GM23248 (cell line): ENCODE measurements at regions not wholly inside any gene's neighbourhood (a gene's known extent, or its start where the extent isn't known, plus 50 kb on each side); places are given as distances from the start of the nearest gene placed in this dataset.
A peak's percentile ranks its signal among the peaks of the same experiment; 100 is the strongest.

Experiments used
- DNase-seq: peaks from one replicate; pipeline ENCODE4 v3.0.0-alpha.2; 2015
- H2AFZ ChIP-seq: fragments of 200-600 bp; sonication (generic); 2 replicates; pipeline ENCODE4 v1.6.1; 2016; ENCODE audit warnings: antibody characterized with exemption
- H3F3A ChIP-seq: fragments of 200-600 bp; sonication (generic); 2 replicates; pipeline ENCODE4 v1.6.1; 2016; ENCODE audit warnings: mild to moderate bottlenecking, antibody characterized with exemption, mixed run types; ENCODE audit not compliant: insufficient read depth
- H3K27ac ChIP-seq: fragments of 200-600 bp; sonication (generic); 2 replicates; pipeline ENCODE4 v1.5.1; 2016; ENCODE audit warnings: mild to moderate bottlenecking
- H3K27me3 ChIP-seq: fragments of 200-600 bp; sonication (generic); replicated peaks from 2 replicates; pipeline ENCODE4 v1.6.1; 2016; ENCODE audit warnings: mild to moderate bottlenecking; ENCODE audit not compliant: insufficient read depth
- H3K36me3 ChIP-seq: fragments of 200-600 bp; sonication (generic); 2 replicates; pipeline ENCODE4 v1.6.1; 2016; ENCODE audit warnings: low read depth, mild to moderate bottlenecking
- H3K4me1 ChIP-seq: fragments of 200-600 bp; sonication (generic); 2 replicates; pipeline ENCODE4 v1.6.1; 2016; ENCODE audit warnings: mild to moderate bottlenecking; ENCODE audit not compliant: insufficient read depth
- H3K4me2 ChIP-seq: fragments of 200-600 bp; sonication (generic); one replicate; pipeline ENCODE4 v1.6.1; 2016; ENCODE audit warnings: mild to moderate bottlenecking; ENCODE audit not compliant: unreplicated experiment
- H3K4me3 ChIP-seq: fragments of 200-600 bp; sonication (generic); 2 replicates; pipeline ENCODE4 v1.5.1; 2016; ENCODE audit warnings: mild to moderate bottlenecking
- H3K79me2 ChIP-seq: fragments of 200-600 bp; sonication (generic); 2 replicates; pipeline ENCODE4 v1.6.1; 2016; ENCODE audit warnings: mild to moderate bottlenecking; ENCODE audit not compliant: insufficient read depth
- H3K9ac ChIP-seq: fragments of 200-600 bp; sonication (generic); 2 replicates; pipeline ENCODE4 v1.6.1; 2016; ENCODE audit warnings: mild to moderate bottlenecking
- H3K9me2 ChIP-seq: fragments of 200-600 bp; sonication (generic); 2 replicates; pipeline ENCODE4 v1.6.1; 2016; ENCODE audit warnings: mixed run types, mild to moderate bottlenecking, moderate library complexity; ENCODE audit not compliant: insufficient read depth
- H3K9me3 ChIP-seq: fragments of 200-600 bp; sonication (generic); one replicate; pipeline ENCODE4 v1.6.1; 2017; ENCODE audit warnings: low read depth
- H4K20me1 ChIP-seq: fragments of 200-600 bp; sonication (generic); 2 replicates; pipeline ENCODE4 v1.6.0; 2016; ENCODE audit not compliant: insufficient read depth
- EZH2 ChIP-seq: fragments of 200-600 bp; sonication (generic); IDR thresholded peaks from 2 replicates; pipeline ENCODE4 v1.6.1; 2018; ENCODE audit warnings: antibody characterized with exemption, mild to moderate bottlenecking; ENCODE audit not compliant: insufficient read depth, poor library complexity, severe bottlenecking
- EZH2phosphoT487 ChIP-seq: fragments of 200-600 bp; sonication (generic); IDR thresholded peaks from 2 replicates; pipeline ENCODE4 v1.6.1; 2018; ENCODE audit warnings: antibody characterized with exemption, moderate library complexity, mild to moderate bottlenecking, low read depth; ENCODE audit not compliant: insufficient read depth
- WGBS, 2 experiments: methylation state at CpG; one replicate each; pipeline ENCODE4 v1.1.6; 2015 to 2017; ENCODE audit warnings: low lambda C conversion rate in 2 of 2, low coverage in 1 of 2; ENCODE audit errors: missing lambda C conversion rate in 2 of 2; 5-methylcytosine and 5-hydroxymethylcytosine counted together
- in situ Hi-C: fragments of 300-500 bp; cut with MboI; formaldehyde crosslinking; loops from 2 replicates; pipeline ENCODE4 v1.15.0; 2020

DNA sequence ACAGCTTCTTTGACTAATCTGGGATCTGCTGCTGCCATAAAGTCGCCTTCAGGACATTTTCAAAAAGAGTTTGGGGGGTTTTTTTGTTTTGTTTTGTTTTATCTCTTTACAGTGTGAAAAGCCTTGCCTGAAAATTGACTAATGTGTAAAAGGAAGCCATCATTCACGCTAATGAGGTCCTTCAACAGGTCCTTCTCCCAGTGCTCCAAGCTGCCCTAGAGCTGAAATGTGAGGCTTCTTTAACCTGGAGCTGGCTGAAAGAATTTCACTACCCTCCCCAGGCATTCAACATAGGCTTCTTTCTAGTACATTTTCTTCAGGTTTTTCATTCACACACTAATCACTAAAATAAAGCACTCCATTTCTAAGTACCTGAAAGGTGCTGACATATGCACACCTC lies 145.1 kb upstream of the PRDM1 start:
- DNase-seq: no peak
- H3K4me1 ChIP-seq: no peaks in the 10 kb centered on the region
- no peaks in the 10 kb centered on the region for H3K79me2 ChIP-seq
- H2AFZ ChIP-seq: no peak overlapping the region
- no peak overlapping the region for H3K4me2 ChIP-seq
- H3K9me2 ChIP-seq: no peaks in the 10 kb centered on the region
- WGBS, 2 experiments: 85 to 86% methylated on average over 2 of the region's 2 CpGs
- TF ChIP-seq EZH2phosphoT487 (no peak), EZH2 (no peak)
- no peaks in the 10 kb centered on the region for H3F3A ChIP-seq
- no peaks in the 10 kb centered on the region for H3K36me3 ChIP-seq
- no peak overlapping the region for H3K9ac ChIP-seq
- no peaks in the 10 kb centered on the region for H4K20me1 ChIP-seq
- no peaks in the 10 kb centered on the region for H3K9me3 ChIP-seq
- in situ Hi-C loops: no loop called here
- no peaks in the 10 kb centered on the region for H3K27me3 ChIP-seq
- H3K27ac ChIP-seq: no peak overlapping the region
- H3K4me3 ChIP-seq: no peak overlapping the region

- TF ChIP-seq EZH2phosphoT487 (no peak), EZH2 (no peak)
- Histone ChIP-seq H3K27ac (no peak overlapping the region), H3K9me3 (no peaks in the 10 kb centered on the region), H2AFZ (no peak overlapping the region), H3K4me3 (no peak overlapping the region), H3K9ac (no peak overlapping the region), H3K36me3 (no peaks in the 10 kb centered on the region), H3K9me2 (no peaks in the 10 kb centered on the region), H4K20me1 (no peaks in the 10 kb centered on the region), H3K79me2 (no peaks in the 10 kb centered on the region), H3K27me3 (no peaks in the 10 kb centered on the region), H3K4me2 (no peak overlapping the region), H3F3A (peaks cover 4% of the 10 kb centered on the region; the same call in 1 of the 2 replicates), H3K4me1 (no peaks in the 10 kb centered on the region)
- in situ Hi-C loops: no loop called here
- no peak for DNase-seq
- 73 to 76% methylated on average over 2 of the region's 2 CpGs for WGBS, 2 experiments
Measured at GRCh38 chr6:105936972-105937371, 149.2 kb upstream of the PRDM1 start.

GRCh38 chr6:105935416-105935815 lies 150.7 kb upstream of the PRDM1 start:
- in situ Hi-C loops: no loop called here
- no peaks in the 10 kb centered on the region for H3K27me3 ChIP-seq
- TF ChIP-seq EZH2phosphoT487 (no peak), EZH2 (no peak)
- no peaks in the 10 kb centered on the region for H3K9me3 ChIP-seq
- H3K9ac ChIP-seq: no peak overlapping the region
- DNase-seq: no peak
- H3K79me2 ChIP-seq: no peaks in the 10 kb centered on the region
- no peak overlapping the region for H2AFZ ChIP-seq
- H3K4me3 ChIP-seq: no peak overlapping the region
- no peaks in the 10 kb centered on the region for H3K36me3 ChIP-seq
- WGBS, 2 experiments: 75 to 77% methylated on average over 4 of the region's 4 CpGs
- peaks cover 4% of the 10 kb centered on the region; the same call in 1 of the 2 replicates for H3F3A ChIP-seq
- H4K20me1 ChIP-seq: no peaks in the 10 kb centered on the region
- H3K4me1 ChIP-seq: no peaks in the 10 kb centered on the region
- H3K9me2 ChIP-seq: no peaks in the 10 kb centered on the region
- H3K27ac ChIP-seq: no peak overlapping the region
- H3K4me2 ChIP-seq: no peak overlapping the region

GRCh38 chr6:105934708-105935107 lies 151.4 kb upstream of the PRDM1 start:
- Histone ChIP-seq H3K27ac (no peak overlapping the region), H3K4me3 (no peak overlapping the region), H3K9me2 (no peaks in the 10 kb centered on the region), H3K4me1 (no peaks in the 10 kb centered on the region), H3K4me2 (no peak overlapping the region), H3K79me2 (no peaks in the 10 kb centered on the region), H3F3A (peaks cover 4% of the 10 kb centered on the region; the same call in 1 of the 2 replicates), H2AFZ (no peak overlapping the region), H4K20me1 (no peaks in the 10 kb centered on the region), H3K27me3 (no peaks in the 10 kb centered on the region), H3K36me3 (no peaks in the 10 kb centered on the region), H3K9me3 (no peaks in the 10 kb centered on the region), H3K9ac (no peak overlapping the region)
- no peak for TF ChIP-seq EZH2
- 87 to 91% methylated on average over 5 of the region's 5 CpGs for WGBS, 2 experiments
- in situ Hi-C loops: no loop called here
- DNase-seq: no peak

GRCh38 chr6:105932440-105932839 lies 153.7 kb upstream of the PRDM1 start:
- H3K4me2 ChIP-seq: no peak overlapping the region
- H3F3A ChIP-seq: peaks cover 4% of the 10 kb centered on the region; the same call in 1 of the 2 replicates
- H3K36me3 ChIP-seq: no peaks in the 10 kb centered on the region
- no peak for TF ChIP-seq EZH2phosphoT487
- H3K27me3 ChIP-seq: no peaks in the 10 kb centered on the region
- H2AFZ ChIP-seq: no peak overlapping the region
- H3K4me1 ChIP-seq: no peaks in the 10 kb centered on the region
- 72 to 83% methylated on average over 2 of the region's 2 CpGs for WGBS, 2 experiments
- no peaks in the 10 kb centered on the region for H3K79me2 ChIP-seq
- no peaks in the 10 kb centered on the region for H4K20me1 ChIP-seq
- no peak overlapping the region for H3K4me3 ChIP-seq
- no peak overlapping the region for H3K27ac ChIP-seq
- no peaks in the 10 kb centered on the region for H3K9me2 ChIP-seq
- no peaks in the 10 kb centered on the region for H3K9me3 ChIP-seq
- DNase-seq: peak; percentile 34
- in situ Hi-C loops: no loop called here
- no peak overlapping the region for H3K9ac ChIP-seq
